GM11168 (cell line): ENCODE measurements at regions not wholly inside any gene's neighbourhood (a gene's known extent, or its start where the extent isn't known, plus 50 kb on each side); places are given as distances from the start of the nearest gene placed in this dataset.
"Not testable (repeated sequence)": the region's sequence is repeated elsewhere in the genome, so short reads cannot be mapped to it uniquely, and the experiment has no call there.

Experiments used
- in situ Hi-C: fragments of 300-500 bp; cut with MboI; formaldehyde crosslinking; loops from one replicate; pipeline ENCODE4 v1.12.0; 2022; ENCODE audit warnings: low sequenced_read_pairs; ENCODE audit not compliant: unreplicated experiment

- in situ Hi-C loops = no loop called here
Observed at GRCh38 chr2:16073471-16073870, 133.1 kb downstream of the MYCN start.

- in situ Hi-C loops = no loop called here
Observed at GRCh38 chr2:16072638-16073290, 132.4 kb downstream of the MYCN start.

- in situ Hi-C loops = no loop called here
Observed at GRCh38 chr2:16071865-16072637, 131.7 kb downstream of the MYCN start.

GRCh38 chr2:16071039-16071864 lies 130.9 kb downstream of the MYCN start:
- in situ Hi-C loops = no loop called here

GRCh38 chr2:16070648-16070971 lies 130.3 kb downstream of the MYCN start:
- in situ Hi-C loops = no loop called here

- in situ Hi-C loops = no loop called here
Observed at GRCh38 chr2:16069933-16070647, 129.7 kb downstream of the MYCN start.

GRCh38 chr2:16069663-16069932 lies 129.2 kb downstream of the MYCN start:
- in situ Hi-C loops = no loop called here

GRCh38 chr2:16068552-16068940 lies 128.2 kb downstream of the MYCN start:
- in situ Hi-C loops = no loop called here

GRCh38 chr2:16067866-16068551 lies 127.7 kb downstream of the MYCN start:
- in situ Hi-C loops = no loop called here

- in situ Hi-C loops = no loop called here
Observed at GRCh38 chr2:16067444-16067843, 127.1 kb downstream of the MYCN start.

GRCh38 chr2:16067037-16067406 lies 126.7 kb downstream of the MYCN start:
- in situ Hi-C loops = no loop called here

- in situ Hi-C loops = no loop called here
Observed at GRCh38 chr2:16066261-16067036, 126.1 kb downstream of the MYCN start.

GRCh38 chr2:16065272-16066069 lies 125.1 kb downstream of the MYCN start:
- in situ Hi-C loops = not testable (repeated sequence)

GRCh38 chr2:16064745-16065144 lies 124.4 kb downstream of the MYCN start:
- in situ Hi-C loops = no loop called here

GRCh38 chr2:16063955-16064633 lies 123.7 kb downstream of the MYCN start:
- in situ Hi-C loops = no loop called here

GRCh38 chr2:16063251-16063850 lies 123.0 kb downstream of the MYCN start:
- in situ Hi-C loops = no loop called here

GRCh38 chr2:16062471-16063250 lies 122.3 kb downstream of the MYCN start:
- in situ Hi-C loops = no loop called here
